ENCODE measurements at regions not wholly inside any gene's neighbourhood (a gene's known extent, or its start where the extent isn't known, plus 50 kb on each side); places are given as distances from the start of the nearest gene placed in this dataset.

- H3K27ac ChIP-seq: no peak overlapping the region
- TF ChIP-seq CTCF (IDR thresholded peaks at IDR 0.05): no peak
- no peaks in the 10 kb centered on the region for H3K9me3 ChIP-seq
- no peak overlapping the region for H3K4me3 ChIP-seq
- no peaks in the 10 kb centered on the region for H3K27me3 ChIP-seq
- no peak for DNase-seq (ENCODE audit: low spot score)
- no peaks in the 10 kb centered on the region for H3K36me3 ChIP-seq
- H3K4me1 ChIP-seq: no peaks in the 10 kb centered on the region
These were observed 183.1 kb upstream of the ARX start for GRCh38 chrX:25198891-25199290.

GRCh38 chrX:25198253-25198652 is 182.5 kb upstream of the ARX start:
- TF ChIP-seq CTCF (IDR thresholded peaks at IDR 0.05): no peak
- no peak for DNase-seq (ENCODE audit: low spot score)
- Histone ChIP-seq H3K9me3 (no peaks in the 10 kb centered on the region), H3K4me1 (no peaks in the 10 kb centered on the region), H3K27me3 (no peaks in the 10 kb centered on the region), H3K27ac (no peak overlapping the region), H3K36me3 (no peaks in the 10 kb centered on the region), H3K4me3 (no peak overlapping the region)

GRCh38 chrX:25196221-25196620 is 180.5 kb upstream of the ARX start:
- no peak for DNase-seq (ENCODE audit: low spot score)
- no peak overlapping the region for H3K4me3 ChIP-seq
- H3K9me3 ChIP-seq: no peaks in the 10 kb centered on the region
- no peaks in the 10 kb centered on the region for H3K36me3 ChIP-seq
- no peak for TF ChIP-seq CTCF (IDR thresholded peaks at IDR 0.05)
- H3K27ac ChIP-seq: no peak overlapping the region
- H3K27me3 ChIP-seq: no peaks in the 10 kb centered on the region
- no peaks in the 10 kb centered on the region for H3K4me1 ChIP-seq

GRCh38 chrX:25191403-25191802 is 175.6 kb upstream of the ARX start:
- no peak overlapping the region for H3K4me3 ChIP-seq
- H3K4me1 ChIP-seq: no peaks in the 10 kb centered on the region
- no peaks in the 10 kb centered on the region for H3K36me3 ChIP-seq
- TF ChIP-seq CTCF (IDR thresholded peaks at IDR 0.05): no peak
- no peak for DNase-seq (ENCODE audit: low spot score)
- no peaks in the 10 kb centered on the region for H3K27me3 ChIP-seq
- H3K27ac ChIP-seq: no peak overlapping the region
- no peaks in the 10 kb centered on the region for H3K9me3 ChIP-seq

- no peak overlapping the region for H3K4me3 ChIP-seq
- no peaks in the 10 kb centered on the region for H3K27me3 ChIP-seq
- H3K9me3 ChIP-seq: no peaks in the 10 kb centered on the region
- DNase-seq (ENCODE audit: low spot score): no peak
- H3K4me1 ChIP-seq: no peaks in the 10 kb centered on the region
- no peaks in the 10 kb centered on the region for H3K36me3 ChIP-seq
- no peak for TF ChIP-seq CTCF (IDR thresholded peaks at IDR 0.05)
- H3K27ac ChIP-seq: no peak overlapping the region
These were observed 166.0 kb upstream of the ARX start for GRCh38 chrX:25181775-25182174.

- Histone ChIP-seq H3K4me1 (no peaks in the 10 kb centered on the region), H3K27me3 (no peaks in the 10 kb centered on the region), H3K27ac (no peak overlapping the region), H3K4me3 (no peak overlapping the region), H3K36me3 (no peaks in the 10 kb centered on the region), H3K9me3 (no peaks in the 10 kb centered on the region)
- no peak for DNase-seq (ENCODE audit: low spot score)
- no peak for TF ChIP-seq CTCF (IDR thresholded peaks at IDR 0.05)
These were observed 164.5 kb upstream of the ARX start for GRCh38 chrX:25180242-25180641.
